ENCODE measurements at regions not wholly inside any gene's neighbourhood (a gene's known extent, or its start where the extent isn't known, plus 50 kb on each side); places are given as distances from the start of the nearest gene placed in this dataset.

- CTCF ChIA-PET (ENCODE audit: low intra/inter-chr PET ratio), result no interaction called here
- ATAC-seq (no peak), FAIRE-seq (no peak), DNase-seq (ENCODE audit: extremely low read depth in 1 of 4, low spot score in 3 of 4) (no peak)
- H3K9me3 ChIP-seq (replicated peaks; ENCODE audit: control insufficient read depth, insufficient read depth, low read depth, low read length), result no peaks in the 10 kb centered on the region
- no peak overlapping the region for H3K4me2 ChIP-seq (ENCODE audit: insufficient read depth, low read length)
- intact Hi-C loops (cut with micrococcal nuclease) (no loop called here), in situ Hi-C loops (cut with MboI) (no loop called here)
- BruUV-seq (replicated peaks), result no TSS peak
- TF ChIP-seq TFAP4 (CRISPR knock-in tag; IDR thresholded peaks at IDR 0.05; ENCODE audit: borderline replicate concordance), result no peak
- no peak for TF ChIP-seq JUND (IDR thresholded peaks at IDR 0.05; ENCODE audit: borderline replicate concordance, low read depth, low read length)
- no peak for TF ChIP-seq JUND (tag; IDR thresholded peaks at IDR 0.05; ENCODE audit: borderline replicate concordance, low read depth, low read length)
- no peak for TF ChIP-seq KLF16 (IDR thresholded peaks at IDR 0.05)
- TF ChIP-seq CHCHD3 (CRISPR knock-in tag; IDR thresholded peaks at IDR 0.05), result no peak
- no peak for TF ChIP-seq ELK3 (CRISPR knock-in tag; IDR thresholded peaks at IDR 0.05)
- no peak for TF ChIP-seq JUN (IDR thresholded peaks at IDR 0.05; ENCODE audit: borderline replicate concordance, low read depth, low read length)
- TF ChIP-seq JUN (CRISPR knock-in tag; IDR thresholded peaks at IDR 0.05; ENCODE audit: borderline replicate concordance), result no peak
- no peak overlapping the region for H3K4me3 ChIP-seq
- H2AFZ ChIP-seq (ENCODE audit: low read depth, low read length), result peak overlapping the region; percentile 29
- no peaks in the 10 kb centered on the region for H3K27me3 ChIP-seq (ENCODE audit: control insufficient read depth in 2 of 2, insufficient read depth in 2 of 2, low read length in 2 of 2)
- 89% methylated on average over 2 of the region's 2 CpGs for WGBS (ENCODE audit: insufficient coverage, low coverage, missing lambda C conversion rate)
- H3K27ac ChIP-seq (ENCODE audit: extremely low read depth, low read depth, low read length), result no peak overlapping the region
- no peaks in the 10 kb centered on the region for H3K79me2 ChIP-seq (ENCODE audit: control insufficient read depth, insufficient read depth, low read length)
- H3K4me1 ChIP-seq (replicated peaks in 1 of 2; ENCODE audit: control insufficient read depth in 2 of 2, insufficient read depth in 2 of 2, low read length in 2 of 2), result no peaks in the 10 kb centered on the region; a peak in 2 of 5 replicates
- H4K20me1 ChIP-seq (replicated peaks; ENCODE audit: control insufficient read depth, insufficient read depth, low read length), result no peaks in the 10 kb centered on the region
- no peaks in the 10 kb centered on the region for H3K36me3 ChIP-seq (ENCODE audit: control insufficient read depth, insufficient read depth, low read length)
- H3K9ac ChIP-seq (ENCODE audit: insufficient read depth in 1 of 2, low read depth in 2 of 2, low read length in 2 of 2), result no peak overlapping the region
- POLR2A ChIA-PET, result interaction anchor here (1.6 kb wide), 1 partner anchor 21 kb away, joined by 5 read pairs; no protein-coding TSS in a partner anchor
- no peaks in the 10 kb centered on the region for H3K9me1 ChIP-seq (ENCODE audit: control insufficient read depth, insufficient read depth, low read length)
These were observed 149.1 kb downstream of the FBXO8 start for GRCh38 chr4:174134361-174134760.

Measured in K562 (cell line).